AG04449 (cell line): ENCODE measurements at regions not wholly inside any gene's neighbourhood (a gene's known extent, or its start where the extent isn't known, plus 50 kb on each side); places are given as distances from the start of the nearest gene placed in this dataset.

Experiments used
- CTCF ChIA-PET: fragments of 350-600 bp; formaldehyde crosslinking; extraction: SDS; loops from one replicate; lab custom pipeline; 2021; ENCODE audit warnings: antibody characterized with exemption; lab: Yijun Ruan, JAX
- POLR2A ChIA-PET: fragments of 400-600, 350-600 bp; formaldehyde crosslinking; extraction: SDS; loops from one replicate; lab custom pipeline; 2020; ENCODE audit warnings: antibody characterized with exemption, inconsistent platforms; lab: Yijun Ruan, JAX
- DNase-seq: peaks from one replicate; pipeline ENCODE4 v3.0.0-alpha.2; 2010; ENCODE audit warnings: low read depth, low spot score
- H3K4me3 ChIP-seq: 2 replicates; pipeline ENCODE4 v1.5.1; 2011; ENCODE audit warnings: low read depth, mild to moderate bottlenecking, control low read depth, low read length
- TF ChIP-seq, protein P1 (sequence below): IDR thresholded peaks from one replicate; pipeline ENCODE4 v1.5.1; 2011; ENCODE audit warnings: mild to moderate bottlenecking, moderate library complexity, low read length, control low read depth, inconsistent platforms; ENCODE audit not compliant: insufficient read depth; ENCODE audit errors: missing control alignments

DNA sequence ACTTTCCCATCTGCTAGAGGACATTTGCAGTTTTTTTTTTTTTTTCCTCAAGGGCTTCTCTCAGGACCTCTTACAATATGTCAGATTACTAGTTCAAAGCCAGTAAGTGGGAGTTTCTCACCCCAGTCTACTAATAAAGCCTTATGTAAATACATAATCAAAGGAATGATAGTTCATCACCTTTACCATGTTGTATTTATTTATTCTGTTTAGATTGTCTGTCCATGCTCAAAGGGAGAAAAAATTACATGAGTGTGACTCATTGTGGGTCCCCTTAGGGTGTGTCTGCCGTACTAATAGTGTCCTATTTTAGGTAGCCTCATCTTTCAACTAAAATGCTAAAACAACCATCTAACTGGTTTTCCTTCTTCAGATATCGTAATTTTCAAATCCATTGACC, 917.6 kb downstream of the EPHA3 start:
- TF ChIP-seq, protein P1, sequence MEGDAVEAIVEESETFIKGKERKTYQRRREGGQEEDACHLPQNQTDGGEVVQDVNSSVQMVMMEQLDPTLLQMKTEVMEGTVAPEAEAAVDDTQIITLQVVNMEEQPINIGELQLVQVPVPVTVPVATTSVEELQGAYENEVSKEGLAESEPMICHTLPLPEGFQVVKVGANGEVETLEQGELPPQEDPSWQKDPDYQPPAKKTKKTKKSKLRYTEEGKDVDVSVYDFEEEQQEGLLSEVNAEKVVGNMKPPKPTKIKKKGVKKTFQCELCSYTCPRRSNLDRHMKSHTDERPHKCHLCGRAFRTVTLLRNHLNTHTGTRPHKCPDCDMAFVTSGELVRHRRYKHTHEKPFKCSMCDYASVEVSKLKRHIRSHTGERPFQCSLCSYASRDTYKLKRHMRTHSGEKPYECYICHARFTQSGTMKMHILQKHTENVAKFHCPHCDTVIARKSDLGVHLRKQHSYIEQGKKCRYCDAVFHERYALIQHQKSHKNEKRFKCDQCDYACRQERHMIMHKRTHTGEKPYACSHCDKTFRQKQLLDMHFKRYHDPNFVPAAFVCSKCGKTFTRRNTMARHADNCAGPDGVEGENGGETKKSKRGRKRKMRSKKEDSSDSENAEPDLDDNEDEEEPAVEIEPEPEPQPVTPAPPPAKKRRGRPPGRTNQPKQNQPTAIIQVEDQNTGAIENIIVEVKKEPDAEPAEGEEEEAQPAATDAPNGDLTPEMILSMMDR, result no peak
- no peak for DNase-seq
- ChIA-PET POLR2A (no interaction called here), CTCF (no interaction called here)
- no peak overlapping the region for H3K4me3 ChIP-seq

DNA sequence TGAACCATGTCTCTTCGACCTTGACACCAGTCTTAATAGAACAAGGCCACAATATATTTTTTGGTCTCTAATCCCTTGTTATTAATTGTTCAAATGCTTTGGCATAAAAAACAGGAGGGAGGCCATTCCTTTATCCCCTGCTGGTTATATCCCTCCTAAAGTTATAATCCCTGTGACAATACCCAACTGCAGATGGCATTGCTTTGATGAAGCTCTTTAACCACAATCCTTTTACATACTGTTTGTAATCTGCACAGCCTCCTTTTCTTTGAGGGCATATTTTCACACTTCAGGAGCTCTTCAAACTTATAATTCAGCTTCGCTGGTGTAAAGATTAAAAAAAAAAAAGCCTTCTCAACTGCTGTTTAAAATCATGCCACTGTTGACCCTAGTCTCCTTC, 919.0 kb downstream of the EPHA3 start:
- no peak for DNase-seq
- ChIA-PET POLR2A (no interaction called here), CTCF (no interaction called here)
- H3K4me3 ChIP-seq, result no peak overlapping the region
- TF ChIP-seq, protein P1, result no peak

DNA sequence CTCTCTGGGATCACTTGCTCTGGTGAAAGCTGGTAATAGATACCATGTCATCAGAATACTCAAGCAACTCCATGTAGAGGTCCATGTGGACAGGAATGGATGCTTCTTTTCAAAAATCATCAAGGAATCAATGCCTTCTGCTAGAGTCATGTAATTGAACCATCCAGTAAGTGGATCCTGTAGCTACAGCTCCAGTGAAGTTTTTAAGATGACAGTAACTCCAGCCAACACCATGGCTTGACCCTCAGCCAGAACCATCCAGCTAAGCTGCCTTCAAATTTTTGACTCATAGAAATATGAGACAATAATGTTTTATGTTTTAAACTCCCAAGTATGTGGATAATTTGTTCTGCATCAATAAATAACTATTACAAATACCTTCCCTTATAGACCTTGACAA, 923.7 kb downstream of the EPHA3 start:
- TF ChIP-seq, protein P1, result no peak
- CTCF ChIA-PET, result no interaction called here
- POLR2A ChIA-PET, result no interaction called here
- DNase-seq, result no peak
- H3K4me3 ChIP-seq, result no peak overlapping the region

DNA sequence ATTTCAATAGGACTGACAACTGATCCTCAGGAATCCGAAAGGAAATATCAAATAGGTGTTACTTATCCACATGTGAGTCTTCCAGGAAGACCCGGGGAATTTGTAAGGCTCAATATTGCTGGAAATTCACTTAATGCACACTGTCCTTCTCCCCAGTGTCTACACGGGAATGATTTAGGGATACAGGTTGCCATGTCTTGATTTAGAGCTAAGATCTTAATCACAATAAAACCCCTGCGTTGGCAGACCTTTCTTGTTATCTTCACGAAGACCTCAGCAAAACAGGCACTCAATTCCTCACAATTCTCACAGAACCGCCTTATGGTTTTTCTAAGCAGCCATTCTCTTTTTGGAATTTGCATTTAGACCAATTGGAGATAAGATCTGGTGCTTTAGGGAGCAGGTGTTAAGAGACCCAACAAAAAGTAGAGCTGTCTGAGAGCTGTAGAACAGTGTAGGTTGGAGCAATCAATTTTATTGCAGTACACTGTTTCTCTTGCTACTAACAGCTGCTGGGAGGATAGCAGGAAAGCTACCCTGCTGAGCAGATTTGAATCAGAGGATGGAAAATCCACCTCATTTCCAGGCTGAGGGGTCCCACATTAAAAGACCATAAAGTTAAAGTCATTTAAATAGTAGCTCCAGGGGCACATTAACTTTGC, 925.7 kb downstream of the EPHA3 start:
- CTCF ChIA-PET, result no interaction called here
- POLR2A ChIA-PET, result no interaction called here
- TF ChIP-seq, protein P1, result no peak
- DNase-seq, result no peak
- H3K4me3 ChIP-seq, result no peak overlapping the region

DNA sequence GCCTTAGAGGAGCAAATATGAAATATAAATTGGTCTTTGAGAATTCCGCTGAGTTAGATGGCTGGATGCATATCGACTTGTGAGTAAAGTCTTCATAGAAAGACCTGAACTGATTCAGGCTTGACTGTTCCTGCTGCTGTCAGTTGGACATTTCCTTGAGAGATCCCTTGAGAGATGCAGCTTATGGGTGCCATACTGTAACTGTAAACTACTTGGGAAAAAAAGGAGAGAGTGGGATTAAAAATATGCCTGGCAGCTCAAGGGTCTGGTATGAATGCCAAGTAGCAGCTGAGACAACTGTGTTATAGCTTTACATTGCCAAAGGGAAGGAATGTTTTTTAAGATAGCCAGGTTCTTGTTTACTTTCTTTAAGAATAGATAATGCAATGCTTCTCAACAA, 926.6 kb downstream of the EPHA3 start:
- CTCF ChIA-PET, result no interaction called here
- POLR2A ChIA-PET, result no interaction called here
- H3K4me3 ChIP-seq, result no peak overlapping the region
- TF ChIP-seq, protein P1, result no peak
- DNase-seq, result no peak

DNA sequence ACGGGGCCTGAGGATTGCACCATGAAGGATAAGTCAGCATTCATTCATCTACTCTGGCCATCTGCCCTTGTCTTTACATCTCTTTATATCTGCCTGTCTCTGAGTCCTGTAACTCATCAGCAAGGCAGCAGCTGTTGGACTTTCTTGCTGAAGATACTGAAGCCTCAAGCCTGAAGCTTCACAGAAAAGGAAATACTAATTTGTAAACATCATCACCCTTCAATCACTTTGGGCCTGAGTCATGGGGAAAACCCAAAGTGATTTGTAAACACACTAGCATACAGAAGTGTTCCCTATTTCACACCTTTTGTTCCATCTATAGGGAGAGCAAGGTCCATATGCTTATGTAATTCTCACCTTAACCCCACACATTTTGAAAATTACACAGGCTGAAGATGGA, 928.2 kb downstream of the EPHA3 start:
- no peak for DNase-seq
- TF ChIP-seq, protein P1, result no peak
- ChIA-PET POLR2A (no interaction called here), CTCF (no interaction called here)
- no peak overlapping the region for H3K4me3 ChIP-seq
